Coronary artery (tissue), 2 donors: ENCODE measurements at regions not wholly inside any gene's neighbourhood (a gene's known extent, or its start where the extent isn't known, plus 50 kb on each side); places are given as distances from the start of the nearest gene placed in this dataset.

Experiments used
- DNase-seq: peaks from one replicate; pipeline ENCODE4 v3.0.0-alpha.2; 2017; ENCODE audit warnings: low spot score
- H3K27ac ChIP-seq, 2 donors: fragments of 200-600 bp; sonication (generic); one replicate each; pipeline ENCODE4 v1.5.1; 2016 to 2019
- H3K4me3 ChIP-seq: fragments of 200-600 bp; sonication (generic); 2 replicates; pipeline ENCODE4 v1.5.1; 2016; ENCODE audit warnings: mild to moderate bottlenecking, moderate library complexity
- CTCF ChIP-seq: fragments of 200-600 bp; sonication (generic); IDR thresholded peaks from one replicate; pipeline ENCODE4 v1.5.1; 2019; ENCODE audit warnings: antibody characterized with exemption

DNA sequence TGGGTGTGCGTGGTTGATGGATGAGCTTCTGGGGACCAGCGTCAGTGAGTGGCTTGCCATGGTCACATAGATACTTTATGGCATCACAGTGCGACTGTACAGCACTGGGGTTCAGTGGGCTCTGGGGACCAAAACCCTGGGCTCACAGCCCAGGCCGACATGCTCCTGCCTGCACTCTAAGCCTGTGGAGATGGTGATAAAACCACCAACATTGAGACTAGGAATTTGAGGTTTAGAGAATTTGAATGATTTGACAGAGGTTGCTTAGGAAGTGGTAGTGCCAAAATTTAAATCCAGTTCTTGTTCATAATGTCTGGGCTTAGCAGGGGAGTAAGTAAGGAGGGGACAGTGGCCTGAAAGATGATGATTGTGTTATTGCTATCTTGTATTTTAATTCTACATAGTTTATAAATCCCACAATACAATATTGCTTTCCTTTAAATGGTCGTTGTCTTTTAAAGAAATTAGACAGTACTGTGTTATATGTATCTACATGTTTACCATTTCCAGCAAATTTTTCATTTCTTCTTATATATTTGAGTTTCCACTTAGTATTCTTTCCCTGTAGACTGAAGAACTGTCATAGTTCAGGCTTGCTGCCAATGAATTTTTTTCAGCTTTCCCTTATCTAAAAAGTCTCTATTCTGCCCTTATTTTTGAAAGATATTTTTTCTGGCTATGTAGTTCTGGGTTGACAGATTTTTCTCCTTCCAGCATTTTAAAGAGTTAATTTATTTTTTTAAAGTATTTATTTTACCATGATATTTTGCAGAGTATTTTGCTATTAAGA, 235.4 kb upstream of the RGMA start:
- no peak for TF ChIP-seq CTCF
- Histone ChIP-seq H3K27ac (no peak overlapping the region), H3K4me3 (no peak overlapping the region)
- DNase-seq = no peak

- no peak overlapping the region for H3K4me3 ChIP-seq
- no peak for TF ChIP-seq CTCF
- DNase-seq = no peak
- no peak overlapping the region for H3K27ac ChIP-seq
Measured at GRCh38 chr15:93321881-93322282, 232.9 kb upstream of the RGMA start.

DNA sequence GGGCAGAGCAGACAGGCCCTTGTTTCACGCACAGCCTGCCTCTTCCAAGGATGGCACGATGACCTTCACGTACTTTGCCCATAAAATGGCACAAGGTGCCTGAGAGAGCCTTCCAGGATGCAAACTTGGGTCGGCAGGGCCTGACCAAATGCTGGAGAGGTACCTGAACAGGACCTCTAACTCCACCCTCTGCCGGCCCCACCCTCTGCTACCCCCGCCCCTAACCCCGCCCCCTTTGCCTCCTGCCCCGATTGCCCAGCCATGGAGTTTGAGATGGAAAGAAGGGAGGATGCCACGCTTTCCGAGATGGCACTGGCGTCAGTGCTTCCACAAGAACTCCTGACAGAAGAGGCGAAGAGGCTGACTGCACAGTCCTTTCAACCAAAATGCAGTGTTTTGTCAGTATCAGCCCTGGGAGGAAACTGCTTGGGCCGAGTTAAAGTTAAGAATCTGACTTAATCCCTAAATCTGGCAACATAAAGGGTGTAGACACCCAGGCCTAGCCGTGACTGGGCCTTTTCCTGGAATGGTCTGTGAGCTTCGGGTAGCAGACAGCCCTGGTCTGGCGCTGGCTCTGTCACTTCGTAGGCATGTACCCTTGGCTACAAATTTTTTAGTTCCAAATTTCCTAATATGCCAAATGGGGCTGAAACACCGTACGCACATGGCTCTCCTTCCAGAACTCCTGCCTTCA, 230.3 kb upstream of the RGMA start:
- DNase-seq = no peak
- Histone ChIP-seq H3K27ac (no peak overlapping the region), H3K4me3 (no peak overlapping the region)
- no peak for TF ChIP-seq CTCF

DNA sequence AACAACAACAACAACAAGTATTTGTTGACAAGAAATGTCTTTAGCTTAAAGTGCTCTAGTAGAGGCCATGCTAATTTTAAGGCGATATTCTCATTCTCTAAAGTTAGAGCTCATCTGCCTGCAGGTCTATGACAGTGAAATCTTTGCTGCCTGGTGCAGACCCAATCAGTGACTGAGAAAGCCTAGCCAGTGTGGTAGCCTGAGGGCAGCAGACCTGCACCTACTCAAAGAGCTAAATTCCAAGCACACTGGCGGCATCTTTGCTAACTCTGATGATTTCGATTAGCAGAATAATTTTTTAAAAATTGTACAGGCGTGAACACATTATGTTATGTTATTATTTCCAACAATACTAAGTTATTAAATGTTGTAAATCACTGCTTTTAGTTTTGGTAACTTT, 228.8 kb upstream of the RGMA start:
- Histone ChIP-seq H3K27ac (no peak overlapping the region), H3K4me3 (no peak overlapping the region)
- no peak for DNase-seq
- no peak for TF ChIP-seq CTCF

GRCh38 chr15:93314245-93314644, 225.2 kb upstream of the RGMA start:
- no peak for TF ChIP-seq CTCF
- Histone ChIP-seq H3K27ac (no peak overlapping the region), H3K4me3 (no peak overlapping the region)
- no peak for DNase-seq

GRCh38 chr15:93312891-93313486, 224.0 kb upstream of the RGMA start:
- no peak for TF ChIP-seq CTCF
- DNase-seq = no peak
- Histone ChIP-seq H3K27ac (no peak overlapping the region), H3K4me3 (no peak overlapping the region)
